ENCODE measurements at regions not wholly inside any gene's neighbourhood (a gene's known extent, or its start where the extent isn't known, plus 50 kb on each side); places are given as distances from the start of the nearest gene placed in this dataset.

- TF ChIP-seq CTCF (IDR thresholded peaks at IDR 0.05) (no peak), EZH2 (IDR thresholded peaks at IDR 0.05) (no peak), EZH2phosphoT487 (IDR thresholded peaks at IDR 0.05) (no peak)
Observed at GRCh38 chr18:76544511-76545345, 49.7 kb upstream of the ZNF516 start.

Measured in neural progenitor cell (in vitro differentiated cells).